Hepatocyte (in vitro differentiated cells): ENCODE measurements at regions not wholly inside any gene's neighbourhood (a gene's known extent, or its start where the extent isn't known, plus 50 kb on each side); places are given as distances from the start of the nearest gene placed in this dataset.
"Not testable (repeated sequence)": the region's sequence is repeated elsewhere in the genome, so short reads cannot be mapped to it uniquely, and the experiment has no call there.

Source experiments
- DNase-seq: peaks from one replicate; pipeline ENCODE4 v3.0.0-alpha.2; 2016; ENCODE audit warnings: low spot score
- H2AFZ ChIP-seq: fragments of 200-600 bp; sonication (generic); 2 replicates; pipeline ENCODE4 v1.6.0; 2016; ENCODE audit warnings: antibody characterized with exemption, mild to moderate bottlenecking
- H3K27ac ChIP-seq: fragments of 200-600 bp; sonication (generic); 2 replicates; pipeline ENCODE4 v1.5.1; 2016; ENCODE audit warnings: mild to moderate bottlenecking
- H3K27me3 ChIP-seq: fragments of 200-600 bp; sonication (generic); 2 replicates; pipeline ENCODE4 v1.6.1; 2016
- H3K36me3 ChIP-seq: fragments of 200-600 bp; sonication (generic); replicated peaks from 2 replicates; pipeline ENCODE4 v1.5.1; 2016; ENCODE audit warnings: low read depth; ENCODE audit not compliant: insufficient read depth
- H3K4me1 ChIP-seq: fragments of 200-600 bp; sonication (generic); 2 replicates; pipeline ENCODE4 v1.5.1; 2016; ENCODE audit warnings: mild to moderate bottlenecking, moderate library complexity; ENCODE audit not compliant: insufficient read depth
- H3K4me2 ChIP-seq: fragments of 200-600 bp; sonication (generic); 2 replicates; pipeline ENCODE4 v1.6.0; 2016
- H3K4me3 ChIP-seq: fragments of 200-600 bp; sonication (generic); 2 replicates; pipeline ENCODE4 v1.5.1; 2016; ENCODE audit warnings: mild to moderate bottlenecking
- H3K79me2 ChIP-seq: fragments of 200-600 bp; sonication (generic); 2 replicates; pipeline ENCODE4 v1.6.0; 2017; ENCODE audit warnings: mild to moderate bottlenecking
- H3K9me2 ChIP-seq: fragments of 200-600 bp; sonication (generic); replicated peaks from 2 replicates; pipeline ENCODE4 v1.6.0; 2017; ENCODE audit warnings: mild to moderate bottlenecking; ENCODE audit not compliant: insufficient read depth
- H3K9me3 ChIP-seq: fragments of 200-600 bp; sonication (generic); 2 replicates; pipeline ENCODE4 v1.5.1; 2016; ENCODE audit warnings: low read depth, mild to moderate bottlenecking
- H4K20me1 ChIP-seq: fragments of 200-600 bp; sonication (generic); 2 replicates; pipeline ENCODE4 v1.6.0; 2016; ENCODE audit warnings: mild to moderate bottlenecking; ENCODE audit not compliant: insufficient read depth, poor library complexity, severe bottlenecking
- CTCF ChIP-seq: fragments of 200-600 bp; sonication (generic); IDR thresholded peaks from 2 replicates; pipeline ENCODE4 v1.5.1; 2016; ENCODE audit warnings: antibody characterized with exemption, mild to moderate bottlenecking; ENCODE audit not compliant: poor library complexity
- EZH2 ChIP-seq: fragments of 200-600 bp; sonication (generic); IDR thresholded peaks from 2 replicates; pipeline ENCODE4 v1.6.1; 2016; ENCODE audit warnings: antibody characterized with exemption, mild to moderate bottlenecking, borderline replicate concordance
- EZH2phosphoT487 ChIP-seq: fragments of 200-600 bp; sonication (generic); IDR thresholded peaks from one replicate; pipeline ENCODE4 v1.6.1; 2018; ENCODE audit warnings: antibody characterized with exemption, mild to moderate bottlenecking, low read depth, moderate library complexity; ENCODE audit not compliant: unreplicated experiment, severe bottlenecking
- WGBS: methylation state at CpG from one replicate; pipeline ENCODE4 v1.1.6; 2016; ENCODE audit warnings: low lambda C conversion rate; ENCODE audit errors: missing lambda C conversion rate; 5-methylcytosine and 5-hydroxymethylcytosine counted together

GRCh38 chr11:130561441-130561881 is 113.0 kb downstream of the ADAMTS15 start:
- no peaks in the 10 kb centered on the region for H3K9me3 ChIP-seq
- H2AFZ ChIP-seq: no peak overlapping the region

GRCh38 chr11:130562549-130562948 is 114.1 kb downstream of the ADAMTS15 start:
- Histone ChIP-seq H4K20me1 (no peaks in the 10 kb centered on the region), H3K4me3 (no peak overlapping the region), H3K9me2 (no peaks in the 10 kb centered on the region), H3K9me3 (no peaks in the 10 kb centered on the region), H3K4me1 (peaks cover 11% of the 10 kb centered on the region), H3K27me3 (no peaks in the 10 kb centered on the region), H3K27ac (no peak overlapping the region), H3K36me3 (no peaks in the 10 kb centered on the region), H2AFZ (no peak overlapping the region), H3K79me2 (no peaks in the 10 kb centered on the region), H3K4me2 (no peak overlapping the region)
- TF ChIP-seq EZH2: no peak
- TF ChIP-seq EZH2phosphoT487: no peak
- no peak for TF ChIP-seq CTCF
- WGBS: 74% methylated on average over 2 of the region's 2 CpGs
- DNase-seq: no peak

More at GRCh38 chr11:130561441-130561881, 113.0 kb downstream of the ADAMTS15 start:
- TF ChIP-seq EZH2phosphoT487: no peak
- no peak for TF ChIP-seq CTCF
- H3K27me3 ChIP-seq: no peaks in the 10 kb centered on the region
- H3K4me1 ChIP-seq: peaks cover 11% of the 10 kb centered on the region
- no peak for DNase-seq
- H3K27ac ChIP-seq: peak overlapping the region; percentile 86
- no peaks in the 10 kb centered on the region for H4K20me1 ChIP-seq
- H3K36me3 ChIP-seq: no peaks in the 10 kb centered on the region
- H3K79me2 ChIP-seq: no peaks in the 10 kb centered on the region
- no peaks in the 10 kb centered on the region for H3K9me2 ChIP-seq
- no peak overlapping the region for H3K4me2 ChIP-seq
- no peak overlapping the region for H3K4me3 ChIP-seq
- WGBS: 86% methylated on average over 12 of the region's 12 CpGs

GRCh38 chr11:130566360-130566759 is 117.9 kb downstream of the ADAMTS15 start:
- not testable (repeated sequence) for H3K27ac ChIP-seq, H3K4me3 ChIP-seq, H3K79me2 ChIP-seq, H3K4me2 ChIP-seq, H3K36me3 ChIP-seq, H3K9me3 ChIP-seq, H3K9me2 ChIP-seq, H4K20me1 ChIP-seq, DNase-seq, H3K4me1 ChIP-seq, H2AFZ ChIP-seq, H3K27me3 ChIP-seq
- 88% methylated on average over 7 of the region's 7 CpGs for WGBS

GRCh38 chr11:130571519-130571918 is 123.1 kb downstream of the ADAMTS15 start:
- H3K4me2 ChIP-seq: no peak overlapping the region
- no peaks in the 10 kb centered on the region for H3K79me2 ChIP-seq
- no peak overlapping the region for H3K4me3 ChIP-seq
- no peak overlapping the region for H2AFZ ChIP-seq
- H3K9me3 ChIP-seq: no peaks in the 10 kb centered on the region
- no peaks in the 10 kb centered on the region for H3K27me3 ChIP-seq
- H4K20me1 ChIP-seq: no peaks in the 10 kb centered on the region
- H3K4me1 ChIP-seq: no peaks in the 10 kb centered on the region
- no peak for TF ChIP-seq EZH2phosphoT487
- H3K9me2 ChIP-seq: no peaks in the 10 kb centered on the region
- DNase-seq: no peak
- WGBS: 100% methylated on average over 1 of the region's 1 CpG
- H3K27ac ChIP-seq: no peak overlapping the region
- no peaks in the 10 kb centered on the region for H3K36me3 ChIP-seq
